ENCODE measurements at regions not wholly inside any gene's neighbourhood (a gene's known extent, or its start where the extent isn't known, plus 50 kb on each side); places are given as distances from the start of the nearest gene placed in this dataset.

GRCh38 chr18:26794230-26795101 is 71.0 kb downstream of the AQP4 start:
- no peak overlapping the region for H3K4me3 Mint-ChIP-seq

GRCh38 chr18:26792661-26793060 is 72.8 kb downstream of the AQP4 start:
- ChIA-PET CTCF (no interaction called here), POLR2A (no interaction called here)
- Mint-ChIP-seq H3K9me3 (peaks cover 0 to 5% (median 2%) of the 10 kb centered on the region in 5 donors), H3K4me1 (no peaks in the 10 kb centered on the region), H3K27me3 (peaks cover 0 to 2% of the 10 kb centered on the region in 2 donors), H3K36me3 (no peaks in the 10 kb centered on the region), H3K4me3 (no peak overlapping the region), H3K27ac (no peak overlapping the region)
- Histone ChIP-seq H3K9me3 (ENCODE audit: low read length) (no peaks in the 10 kb centered on the region), H3K4me3 (ENCODE audit: low read length) (no peak overlapping the region), H3K27ac (ENCODE audit: low read depth, low read length) (no peak overlapping the region), H3K27me3 (ENCODE audit: insufficient read depth, low read length, poor library complexity, severe bottlenecking) (no peaks in the 10 kb centered on the region), H3K4me1 (ENCODE audit: insufficient read depth, low read length) (no peaks in the 10 kb centered on the region), H3K36me3 (ENCODE audit: insufficient read depth, low read length) (no peaks in the 10 kb centered on the region)
- DNase-seq = no peak

More at GRCh38 chr18:26794230-26795101, 71.0 kb downstream of the AQP4 start:
- H3K36me3 ChIP-seq (ENCODE audit: insufficient read depth, low read length) = no peaks in the 10 kb centered on the region
- H3K27me3 ChIP-seq (ENCODE audit: insufficient read depth, low read length, poor library complexity, severe bottlenecking) = no peaks in the 10 kb centered on the region
- DNase-seq = no peak
- no peak overlapping the region for H3K27ac Mint-ChIP-seq
- H3K4me1 ChIP-seq (ENCODE audit: insufficient read depth, low read length) = no peaks in the 10 kb centered on the region
- H3K27ac ChIP-seq (ENCODE audit: low read depth, low read length) = no peak overlapping the region
- peaks cover 3 to 19% (median 5%) of the 10 kb centered on the region in 5 donors for H3K9me3 Mint-ChIP-seq
- CTCF ChIA-PET = no interaction called here
- no peaks in the 10 kb centered on the region for H3K9me3 ChIP-seq (ENCODE audit: low read length)
- POLR2A ChIA-PET = no interaction called here
- no peak overlapping the region for H3K4me3 ChIP-seq (ENCODE audit: low read length)
- H3K27me3 Mint-ChIP-seq = peaks cover 0 to 4% of the 10 kb centered on the region in 2 donors
- no peaks in the 10 kb centered on the region for H3K36me3 Mint-ChIP-seq
- H3K4me1 Mint-ChIP-seq = no peaks in the 10 kb centered on the region

GRCh38 chr18:26791676-26792075 is 73.8 kb downstream of the AQP4 start:
- H3K9me3 Mint-ChIP-seq = peaks cover 0 to 5% (median 1%) of the 10 kb centered on the region in 5 donors
- peaks cover 0 to 2% of the 10 kb centered on the region in 2 donors for H3K27me3 Mint-ChIP-seq
- no peak for DNase-seq
- Histone ChIP-seq H3K27ac (ENCODE audit: low read depth, low read length) (no peak overlapping the region), H3K36me3 (ENCODE audit: insufficient read depth, low read length) (no peaks in the 10 kb centered on the region), H3K4me3 (ENCODE audit: low read length) (no peak overlapping the region), H3K4me1 (ENCODE audit: insufficient read depth, low read length) (no peaks in the 10 kb centered on the region), H3K9me3 (ENCODE audit: low read length) (no peaks in the 10 kb centered on the region), H3K27me3 (ENCODE audit: insufficient read depth, low read length, poor library complexity, severe bottlenecking) (no peaks in the 10 kb centered on the region)
- H3K27ac Mint-ChIP-seq = no peak overlapping the region
- H3K36me3 Mint-ChIP-seq = no peaks in the 10 kb centered on the region
- no peaks in the 10 kb centered on the region for H3K4me1 Mint-ChIP-seq
- POLR2A ChIA-PET = no interaction called here
- H3K4me3 Mint-ChIP-seq = no peak overlapping the region
- CTCF ChIA-PET = no interaction called here

GRCh38 chr18:26784599-26784998 is 80.9 kb downstream of the AQP4 start:
- POLR2A ChIA-PET = no interaction called here
- H3K27me3 Mint-ChIP-seq = no peaks in the 10 kb centered on the region
- CTCF ChIA-PET = no interaction called here

GRCh38 chr18:26783170-26783569 is 82.3 kb downstream of the AQP4 start:
- Mint-ChIP-seq H3K4me3 (no peak overlapping the region), H3K9me3 (peaks cover 0 to 8% (median 0%) of the 10 kb centered on the region in 5 donors), H3K4me1 (no peaks in the 10 kb centered on the region), H3K27ac (no peak overlapping the region), H3K36me3 (no peaks in the 10 kb centered on the region), H3K27me3 (no peaks in the 10 kb centered on the region)
- Histone ChIP-seq H3K36me3 (ENCODE audit: insufficient read depth, low read length) (no peaks in the 10 kb centered on the region), H3K27ac (ENCODE audit: low read depth, low read length) (no peak overlapping the region), H3K27me3 (ENCODE audit: insufficient read depth, low read length, poor library complexity, severe bottlenecking) (no peaks in the 10 kb centered on the region), H3K9me3 (ENCODE audit: low read length) (no peaks in the 10 kb centered on the region), H3K4me1 (ENCODE audit: insufficient read depth, low read length) (no peaks in the 10 kb centered on the region), H3K4me3 (ENCODE audit: low read length) (no peak overlapping the region)
- DNase-seq = no peak
- ChIA-PET CTCF (no interaction called here), POLR2A (no interaction called here)

More at GRCh38 chr18:26784599-26784998, 80.9 kb downstream of the AQP4 start:
- no peak for DNase-seq
- H3K4me1 ChIP-seq (ENCODE audit: insufficient read depth, low read length) = no peaks in the 10 kb centered on the region
- no peak overlapping the region for H3K4me3 Mint-ChIP-seq
- no peaks in the 10 kb centered on the region for H3K9me3 ChIP-seq (ENCODE audit: low read length)
- no peak overlapping the region for H3K27ac ChIP-seq (ENCODE audit: low read depth, low read length)
- peaks cover 0 to 8% (median 0%) of the 10 kb centered on the region in 5 donors for H3K9me3 Mint-ChIP-seq
- H3K27me3 ChIP-seq (ENCODE audit: insufficient read depth, low read length, poor library complexity, severe bottlenecking) = no peaks in the 10 kb centered on the region
- H3K4me1 Mint-ChIP-seq = no peaks in the 10 kb centered on the region
- no peak overlapping the region for H3K4me3 ChIP-seq (ENCODE audit: low read length)
- no peaks in the 10 kb centered on the region for H3K36me3 ChIP-seq (ENCODE audit: insufficient read depth, low read length)
- no peaks in the 10 kb centered on the region for H3K36me3 Mint-ChIP-seq
- H3K27ac Mint-ChIP-seq = no peak overlapping the region

GRCh38 chr18:26780520-26781325 is 84.8 kb downstream of the AQP4 start:
- no peak for DNase-seq
- CTCF ChIA-PET = no interaction called here
- POLR2A ChIA-PET = no interaction called here

GRCh38 chr18:26778054-26778393 is 87.5 kb downstream of the AQP4 start:
- no peaks in the 10 kb centered on the region for H3K27me3 Mint-ChIP-seq
- ChIA-PET CTCF (no interaction called here), POLR2A (no interaction called here)
- no peak for DNase-seq
- H3K36me3 Mint-ChIP-seq = no peaks in the 10 kb centered on the region
- H3K9me3 Mint-ChIP-seq = peaks cover 0 to 7% (median 0%) of the 10 kb centered on the region in 5 donors
- H3K27ac Mint-ChIP-seq = no peak overlapping the region
- no peaks in the 10 kb centered on the region for H3K27me3 ChIP-seq (ENCODE audit: insufficient read depth, low read length, poor library complexity, severe bottlenecking)
- H3K4me1 ChIP-seq (ENCODE audit: insufficient read depth, low read length) = no peaks in the 10 kb centered on the region
- no peak overlapping the region for H3K27ac ChIP-seq (ENCODE audit: low read depth, low read length)
- H3K36me3 ChIP-seq (ENCODE audit: insufficient read depth, low read length) = no peaks in the 10 kb centered on the region
- no peaks in the 10 kb centered on the region for H3K4me1 Mint-ChIP-seq
- H3K4me3 Mint-ChIP-seq = no peak overlapping the region
- no peaks in the 10 kb centered on the region for H3K9me3 ChIP-seq (ENCODE audit: low read length)
- no peak overlapping the region for H3K4me3 ChIP-seq (ENCODE audit: low read length)

More at GRCh38 chr18:26780520-26781325, 84.8 kb downstream of the AQP4 start:
- no peaks in the 10 kb centered on the region for H3K4me1 ChIP-seq (ENCODE audit: insufficient read depth, low read length)
- no peak overlapping the region for H3K27ac ChIP-seq (ENCODE audit: low read depth, low read length)
- no peaks in the 10 kb centered on the region for H3K36me3 Mint-ChIP-seq
- no peaks in the 10 kb centered on the region for H3K9me3 ChIP-seq (ENCODE audit: low read length)
- no peak overlapping the region for H3K4me3 ChIP-seq (ENCODE audit: low read length)
- no peak overlapping the region for H3K27ac Mint-ChIP-seq
- H3K4me1 Mint-ChIP-seq = no peaks in the 10 kb centered on the region
- H3K27me3 ChIP-seq (ENCODE audit: insufficient read depth, low read length, poor library complexity, severe bottlenecking) = no peaks in the 10 kb centered on the region
- H3K4me3 Mint-ChIP-seq = no peak overlapping the region
- H3K9me3 Mint-ChIP-seq = peaks cover 0 to 7% (median 0%) of the 10 kb centered on the region in 5 donors
- H3K36me3 ChIP-seq (ENCODE audit: insufficient read depth, low read length) = no peaks in the 10 kb centered on the region
- H3K27me3 Mint-ChIP-seq = no peaks in the 10 kb centered on the region

GRCh38 chr18:26777351-26778053 is 88.0 kb downstream of the AQP4 start:
- no peaks in the 10 kb centered on the region for H3K36me3 Mint-ChIP-seq
- no peak overlapping the region for H3K4me3 Mint-ChIP-seq
- Histone ChIP-seq H3K4me1 (ENCODE audit: insufficient read depth, low read length) (no peaks in the 10 kb centered on the region), H3K4me3 (ENCODE audit: low read length) (no peak overlapping the region), H3K9me3 (ENCODE audit: low read length) (no peaks in the 10 kb centered on the region), H3K27ac (ENCODE audit: low read depth, low read length) (no peak overlapping the region), H3K36me3 (ENCODE audit: insufficient read depth, low read length) (no peaks in the 10 kb centered on the region), H3K27me3 (ENCODE audit: insufficient read depth, low read length, poor library complexity, severe bottlenecking) (no peaks in the 10 kb centered on the region)
- ChIA-PET POLR2A (no interaction called here), CTCF (no interaction called here)
- H3K4me1 Mint-ChIP-seq = no peaks in the 10 kb centered on the region
- no peak overlapping the region for H3K27ac Mint-ChIP-seq
- DNase-seq = no peak
- no peaks in the 10 kb centered on the region for H3K27me3 Mint-ChIP-seq
- peaks cover 0 to 7% (median 0%) of the 10 kb centered on the region in 5 donors for H3K9me3 Mint-ChIP-seq
